Skin epidermis (tissue), 12 donors: ENCODE measurements at regions not wholly inside any gene's neighbourhood (a gene's known extent, or its start where the extent isn't known, plus 50 kb on each side); places are given as distances from the start of the nearest gene placed in this dataset.
"Not testable (repeated sequence)": the region's sequence is repeated elsewhere in the genome, so short reads cannot be mapped to it uniquely, and the experiment has no call there.

Experiments
- H3K27ac ChIP-seq, 21 experiments: fragments of 200-600 bp; sonication (generic) in 11 of 21; one replicate each; pipeline ENCODE4 v1.5.0; 2020; ENCODE audit warnings: mild to moderate bottlenecking in 3 of 21, inconsistent platforms in 2 of 21, moderate library complexity in 2 of 21
- H3K4me3 ChIP-seq, 7 experiments: fragments of 200-600 bp; sonication (generic) in 2 of 7; one replicate each; pipeline ENCODE4 v1.5.0; 2020; ENCODE audit warnings: inconsistent platforms in 2 of 7, mild to moderate bottlenecking in 2 of 7, moderate library complexity in 1 of 7

DNA sequence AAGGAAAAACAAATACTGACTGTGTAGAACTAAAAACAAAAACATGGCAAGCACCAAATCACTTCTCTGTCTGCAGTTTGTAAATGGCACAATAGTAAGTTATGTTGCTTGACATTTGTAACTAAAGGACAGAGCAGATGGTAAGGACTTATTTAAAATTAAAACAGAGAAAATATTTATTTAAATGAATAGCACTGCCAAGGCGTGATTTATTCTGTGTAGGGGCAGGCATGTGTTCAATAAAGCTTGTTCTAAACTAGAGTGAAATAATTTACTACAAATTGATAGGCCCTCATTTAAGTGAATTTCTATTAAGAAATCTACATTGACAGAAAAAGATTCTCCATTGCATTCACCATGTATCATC lies 231.5 kb downstream of the CYLC2 start:
- H3K27ac ChIP-seq = no peak overlapping the region
- no peak overlapping the region for H3K4me3 ChIP-seq

DNA sequence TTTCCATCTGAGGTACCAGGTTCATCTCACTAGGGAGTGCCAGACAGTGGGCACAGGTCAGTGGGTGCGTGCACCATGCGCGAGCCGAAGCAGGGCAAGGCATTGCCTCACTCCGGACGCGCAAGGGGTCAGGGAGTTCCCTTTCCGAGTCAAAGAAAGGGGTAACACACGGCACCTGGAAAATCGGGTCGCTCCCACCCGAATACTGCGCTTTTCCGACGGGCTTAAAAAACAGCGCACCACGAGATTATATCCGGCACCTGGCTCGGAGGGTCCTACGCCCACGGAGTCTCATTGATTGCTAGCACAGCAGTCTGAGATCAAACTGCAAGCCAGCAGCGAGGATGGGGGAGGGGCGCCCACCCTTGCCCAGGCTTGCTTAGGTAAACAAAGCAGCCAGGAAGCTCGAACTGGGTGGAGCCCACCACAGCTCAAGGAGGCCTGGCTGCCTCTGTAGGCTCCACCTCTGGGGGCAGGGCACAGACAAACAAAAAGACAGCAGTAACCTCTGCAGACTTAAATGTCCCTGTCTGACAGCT lies 242.5 kb downstream of the CYLC2 start:
- H3K4me3 ChIP-seq, H3K27ac ChIP-seq: not testable (repeated sequence)

DNA sequence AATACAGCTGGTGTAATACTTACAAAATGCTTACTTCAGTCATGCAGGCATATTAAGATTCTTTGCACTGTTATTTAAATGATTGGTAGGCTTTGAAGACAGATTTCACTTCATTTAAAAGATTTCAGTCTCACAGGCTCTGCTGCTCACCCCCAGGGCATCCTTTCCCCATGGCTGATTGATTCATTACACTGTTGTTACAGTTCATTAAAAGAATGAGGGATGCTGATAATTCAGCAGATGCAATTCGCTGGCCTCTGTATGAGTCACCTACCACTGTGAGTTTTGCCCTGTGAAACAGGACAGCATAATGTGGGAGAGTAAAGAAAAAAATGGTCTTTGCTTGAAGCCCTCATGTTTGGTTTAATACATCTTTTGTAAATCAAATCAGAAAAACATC lies 246.9 kb downstream of the CYLC2 start:
- Histone ChIP-seq H3K4me3 (no peak overlapping the region), H3K27ac (no peak overlapping the region)

DNA sequence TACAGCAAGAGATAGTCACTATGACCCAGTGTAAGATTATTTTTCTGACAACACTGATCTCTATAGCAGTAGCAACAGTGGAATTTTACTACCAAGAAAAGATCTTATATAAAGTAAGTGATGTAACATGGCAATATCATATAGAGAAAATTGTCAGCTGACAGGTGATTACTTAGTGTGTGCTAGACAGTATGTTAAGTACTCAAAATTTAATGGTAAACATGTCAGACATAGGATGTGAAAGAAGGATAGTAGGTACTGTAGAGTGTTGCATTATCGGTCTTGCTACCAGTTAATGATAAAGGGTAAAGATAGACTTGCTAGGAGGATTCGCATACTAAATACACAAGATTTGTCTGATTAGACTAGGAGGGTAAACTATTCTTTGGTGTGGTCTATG lies 247.4 kb downstream of the CYLC2 start:
- no peak overlapping the region for H3K27ac ChIP-seq
- H3K4me3 ChIP-seq = no peak overlapping the region

DNA sequence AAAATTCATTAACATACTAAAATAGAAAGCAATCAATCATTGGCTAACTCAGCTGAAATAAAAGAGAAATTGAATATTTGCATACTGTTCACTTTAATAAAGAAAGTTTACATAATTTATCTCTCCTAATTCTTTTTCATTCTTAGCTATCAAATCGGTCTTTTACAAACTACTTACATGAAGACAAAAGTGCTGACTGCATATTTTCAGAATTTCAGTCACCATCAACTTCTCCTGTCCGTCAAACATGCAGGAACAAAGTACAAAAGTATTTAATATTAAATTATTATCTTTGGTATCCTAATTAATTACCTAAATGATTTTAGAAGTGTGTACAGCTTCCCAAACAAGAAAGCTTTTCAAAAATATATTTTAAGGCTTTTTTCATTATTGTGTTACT lies 248.4 kb downstream of the CYLC2 start:
- no peak overlapping the region for H3K27ac ChIP-seq

DNA sequence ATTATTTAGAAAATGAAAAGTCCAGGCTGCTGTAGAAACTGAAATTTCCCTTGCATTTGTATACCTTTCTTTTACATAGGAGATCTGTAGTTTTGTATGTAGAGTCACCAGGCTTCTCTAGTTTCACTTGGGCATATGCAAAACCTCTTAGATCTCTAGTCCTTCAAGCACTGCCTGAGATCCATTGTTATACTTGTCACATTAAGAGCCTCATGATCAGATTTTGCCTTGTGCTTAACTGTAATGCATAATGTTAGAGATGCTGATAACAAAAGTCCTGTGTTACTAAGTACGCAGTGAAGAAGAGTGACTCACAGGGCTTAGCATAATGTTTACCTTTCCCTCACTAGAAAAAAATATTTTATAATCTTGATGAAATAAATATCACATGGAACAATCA lies 250.2 kb downstream of the CYLC2 start:
- Histone ChIP-seq H3K27ac (no peak overlapping the region), H3K4me3 (no peak overlapping the region)

More for the DNA sequence above, 248.4 kb downstream of the CYLC2 start:
- H3K4me3 ChIP-seq = no peak overlapping the region

DNA sequence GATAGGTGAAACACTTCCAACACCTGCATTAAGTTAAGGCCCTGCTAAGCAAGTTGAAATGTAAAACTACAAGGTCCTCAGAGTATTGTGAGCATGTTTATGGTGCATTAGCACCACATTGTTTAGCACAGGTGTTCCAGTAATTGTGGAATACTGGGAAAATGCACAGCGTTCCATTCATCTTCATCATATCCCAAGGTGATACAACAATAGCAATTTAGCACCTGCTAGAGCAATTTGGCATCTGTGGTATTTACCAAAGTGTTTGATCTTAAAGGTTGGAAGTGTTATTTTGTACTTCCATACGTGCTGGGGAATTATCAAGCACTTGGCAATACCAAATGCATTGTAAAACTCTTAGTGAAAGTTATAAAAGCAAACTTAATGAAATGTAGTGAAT lies 266.8 kb downstream of the CYLC2 start:
- no peak overlapping the region for H3K4me3 ChIP-seq
- H3K27ac ChIP-seq = no peak overlapping the region

DNA sequence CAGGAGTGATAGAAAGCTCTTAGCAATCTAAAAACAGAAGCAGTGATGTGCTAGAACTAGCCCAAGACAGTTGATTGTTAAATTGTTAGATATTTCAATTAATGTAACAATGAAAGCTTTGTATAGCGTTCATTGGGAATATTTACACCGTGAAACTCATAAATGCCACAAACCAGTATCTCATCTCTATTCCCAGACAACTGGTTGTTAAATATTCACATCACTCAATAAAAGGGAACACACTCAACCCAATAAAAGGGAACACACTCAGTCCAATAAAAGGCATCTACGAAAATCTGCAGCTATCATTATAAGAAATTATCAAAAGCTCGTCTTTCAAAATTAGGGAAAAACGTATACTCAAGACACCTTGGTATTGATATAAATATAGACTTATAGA lies 270.9 kb downstream of the CYLC2 start:
- Histone ChIP-seq H3K4me3 (no peak overlapping the region), H3K27ac (no peak overlapping the region)

DNA sequence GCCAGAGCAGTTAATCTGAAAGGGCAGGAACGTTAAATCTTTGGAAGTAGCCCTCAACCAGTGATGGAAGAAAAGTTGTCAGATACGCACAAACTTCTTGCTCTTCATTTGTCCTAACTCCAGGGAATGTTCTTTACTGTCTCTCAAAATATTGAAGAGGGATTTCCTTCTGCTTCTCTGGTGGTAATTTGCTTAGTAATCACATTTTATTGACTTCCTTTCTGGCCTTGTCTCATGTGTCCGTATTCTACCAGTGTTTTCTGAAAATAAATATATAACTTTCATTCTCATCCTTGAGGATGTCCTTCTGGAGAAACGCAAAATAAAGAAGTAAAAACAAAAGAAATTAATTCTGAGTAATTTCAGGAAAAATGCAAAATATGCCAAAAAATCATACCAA lies 282.1 kb downstream of the CYLC2 start:
- no peak overlapping the region for H3K27ac ChIP-seq

DNA sequence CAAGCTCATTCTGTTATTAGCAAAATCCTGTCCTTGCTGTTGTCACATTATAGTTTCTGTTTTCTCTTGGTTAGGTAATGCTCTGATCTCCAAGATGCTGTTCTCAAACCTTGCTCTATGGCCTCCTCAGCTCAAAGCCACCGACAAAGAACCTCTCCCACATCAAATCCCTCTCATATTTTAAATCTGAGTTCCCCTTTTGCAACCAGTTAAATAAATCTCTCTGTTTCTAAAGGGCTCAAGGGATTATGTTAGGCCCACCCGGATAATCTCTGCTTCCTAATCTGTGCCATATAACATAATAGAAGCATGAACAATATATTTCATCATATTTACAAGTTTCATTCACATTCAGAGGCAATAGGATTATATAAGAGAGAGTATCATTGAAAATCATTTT lies 286.0 kb downstream of the CYLC2 start:
- H3K4me3 ChIP-seq = no peak overlapping the region
- no peak overlapping the region for H3K27ac ChIP-seq

More for the DNA sequence above, 282.1 kb downstream of the CYLC2 start:
- H3K4me3 ChIP-seq = no peak overlapping the region

DNA sequence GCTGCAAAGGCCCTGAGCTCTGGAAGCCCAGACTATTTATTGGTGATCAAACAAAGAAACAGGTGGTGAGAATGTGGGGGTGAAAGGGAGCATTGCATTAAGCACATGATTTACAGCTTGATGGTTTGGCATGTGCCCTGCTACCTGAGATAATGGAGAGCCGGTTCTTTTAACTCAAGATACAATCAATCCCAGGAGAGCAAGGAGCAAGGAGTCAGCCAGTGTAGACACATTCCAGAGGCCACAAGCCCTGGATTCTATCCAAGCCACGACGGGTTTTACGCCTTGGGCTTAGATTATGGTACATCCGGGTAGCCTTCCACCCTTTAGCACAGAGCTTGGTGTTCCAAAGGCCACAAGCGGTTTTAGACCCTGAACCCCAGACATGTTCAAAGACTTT lies 292.2 kb downstream of the CYLC2 start:
- no peak overlapping the region for H3K4me3 ChIP-seq
- H3K27ac ChIP-seq = no peak overlapping the region

DNA sequence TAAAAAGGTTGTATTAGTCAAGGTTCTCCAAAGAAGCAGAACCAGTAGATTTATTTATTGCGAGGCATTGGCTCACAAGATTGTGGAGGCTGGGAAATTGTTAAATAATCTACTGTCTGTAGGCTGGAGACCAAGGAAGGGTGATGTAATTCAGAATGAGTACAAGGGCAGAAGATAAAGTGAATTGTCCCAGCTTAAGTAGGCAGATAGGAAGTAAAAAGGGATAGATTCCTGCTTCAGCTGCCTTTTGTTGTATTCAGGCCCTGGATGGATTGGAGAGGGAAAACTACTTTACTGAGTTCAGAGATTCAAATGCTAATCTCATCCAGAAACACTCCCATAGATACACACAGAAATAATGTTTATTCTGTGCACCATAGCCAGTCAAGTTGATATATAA lies 301.1 kb downstream of the CYLC2 start:
- Histone ChIP-seq H3K27ac (no peak overlapping the region), H3K4me3 (no peak overlapping the region)

DNA sequence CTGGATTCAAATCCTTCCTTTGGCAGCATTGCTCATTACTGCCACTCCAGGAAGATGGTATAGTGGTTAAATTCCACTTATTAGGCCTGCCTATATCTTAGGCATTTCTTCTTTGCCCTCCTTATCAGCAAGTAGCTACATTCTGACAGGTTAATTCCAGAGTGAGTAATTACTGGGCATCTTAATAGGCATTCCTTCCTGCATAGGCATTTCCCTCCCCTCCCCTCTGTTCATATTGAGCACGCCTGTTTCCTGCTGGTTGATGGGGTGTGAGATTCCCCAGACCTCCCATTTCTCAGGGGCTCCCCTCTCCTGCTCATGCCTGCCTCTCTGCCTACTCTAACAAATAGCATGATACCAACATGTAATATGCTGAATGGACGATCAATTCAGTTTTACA lies 305.9 kb downstream of the CYLC2 start:
- Histone ChIP-seq H3K4me3 (no peak overlapping the region), H3K27ac (no peak overlapping the region)

DNA sequence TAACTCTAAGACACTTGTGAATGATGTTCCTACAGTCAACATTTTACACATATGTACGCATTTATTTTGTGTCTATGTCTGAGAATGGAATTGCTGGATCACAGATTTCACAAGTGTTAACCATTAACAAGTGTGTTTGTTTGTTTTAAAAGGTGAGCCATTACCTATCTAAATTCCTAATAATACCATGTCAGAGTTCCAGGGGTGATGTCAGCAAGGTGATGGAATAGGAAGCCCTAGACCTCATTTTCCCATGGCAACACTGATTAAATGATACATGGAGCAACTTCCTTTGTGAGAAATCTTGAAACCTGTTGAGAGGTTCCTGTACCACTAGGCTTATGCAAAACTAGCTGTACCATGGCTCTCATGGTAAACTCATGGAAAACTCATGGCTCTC lies 309.7 kb downstream of the CYLC2 start:
- Histone ChIP-seq H3K27ac (no peak overlapping the region), H3K4me3 (no peak overlapping the region)

DNA sequence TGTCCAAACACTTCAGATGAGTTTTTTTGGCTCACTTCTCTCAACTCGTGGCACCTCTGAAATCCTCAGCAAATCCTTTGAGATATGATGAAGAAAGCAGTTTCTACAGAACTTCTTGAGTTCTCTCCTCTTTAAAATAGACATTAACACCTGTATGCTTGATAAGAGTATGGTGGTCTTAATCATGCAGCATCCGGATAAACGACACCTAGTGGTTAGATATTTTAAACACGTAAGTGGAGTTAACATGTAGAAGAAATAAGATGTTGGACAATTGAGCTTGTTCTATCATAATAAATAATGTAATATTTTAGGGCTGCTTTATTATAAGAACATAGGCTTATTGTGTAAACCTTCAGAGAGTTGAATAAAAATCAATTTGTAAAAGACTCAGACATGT lies 324.8 kb downstream of the CYLC2 start:
- Histone ChIP-seq H3K4me3 (no peak overlapping the region), H3K27ac (no peak overlapping the region)

DNA sequence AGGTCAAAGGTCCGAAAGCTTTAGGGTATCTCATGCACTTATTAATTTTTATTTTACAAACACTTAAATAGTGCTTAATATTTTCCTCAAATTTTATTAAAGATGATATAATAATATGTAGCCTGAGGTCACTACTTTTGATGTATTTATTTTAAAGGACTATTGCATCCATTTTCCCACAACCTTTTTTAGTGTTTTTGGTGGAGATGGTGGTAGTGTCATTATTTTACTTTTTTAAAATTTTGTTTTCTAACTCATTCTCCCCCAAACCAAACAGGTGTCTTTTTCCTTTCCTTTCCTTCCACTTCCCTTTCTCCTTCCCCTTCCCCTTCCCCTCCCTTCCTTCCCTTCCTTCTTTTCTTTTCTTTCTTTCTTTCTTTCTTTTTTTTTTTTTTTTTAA lies 328.6 kb downstream of the CYLC2 start:
- H3K4me3 ChIP-seq = no peak overlapping the region

DNA sequence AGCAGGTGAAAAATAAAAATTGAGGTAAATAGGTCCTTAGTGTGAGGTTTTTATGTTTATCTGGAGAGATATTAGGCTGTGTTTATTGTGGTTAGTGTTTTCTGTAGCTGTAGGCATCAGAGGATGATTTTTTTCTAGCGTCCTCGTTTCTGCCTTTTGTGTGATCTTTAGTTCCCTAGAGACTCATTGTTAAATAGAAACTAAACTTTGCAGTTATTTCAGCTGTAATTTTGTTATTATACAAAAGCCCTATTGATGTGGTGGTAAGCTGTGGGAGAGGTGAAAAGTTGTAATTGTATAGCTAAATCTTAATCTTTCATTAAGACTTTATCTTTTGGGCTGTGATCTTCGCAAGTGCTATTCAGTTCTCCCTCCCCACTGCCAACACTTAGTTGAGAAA lies 340.3 kb downstream of the CYLC2 start:
- no peak overlapping the region for H3K4me3 ChIP-seq
- H3K27ac ChIP-seq = no peak overlapping the region

More for the DNA sequence above, 328.6 kb downstream of the CYLC2 start:
- no peak overlapping the region for H3K27ac ChIP-seq

DNA sequence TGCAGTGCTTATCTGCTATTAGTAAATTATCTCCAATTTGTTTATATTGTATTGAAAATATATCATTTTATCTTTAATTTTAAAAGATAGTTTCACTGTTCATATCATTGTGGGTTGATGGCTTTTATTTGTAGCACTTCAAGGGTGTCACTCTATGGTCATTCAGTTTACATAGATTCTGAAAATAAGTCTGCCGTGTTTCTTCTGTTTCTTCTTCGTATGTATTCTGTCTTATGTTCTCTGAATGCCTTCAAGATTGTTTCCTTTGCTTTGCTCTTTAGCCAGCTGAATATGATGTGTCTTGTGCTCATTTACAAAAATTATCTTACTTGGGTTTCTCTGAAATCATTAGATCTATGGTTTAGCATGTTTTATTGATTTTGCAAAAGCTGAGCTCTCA lies 359.9 kb downstream of the CYLC2 start:
- no peak overlapping the region for H3K27ac ChIP-seq
- H3K4me3 ChIP-seq = no peak overlapping the region

DNA sequence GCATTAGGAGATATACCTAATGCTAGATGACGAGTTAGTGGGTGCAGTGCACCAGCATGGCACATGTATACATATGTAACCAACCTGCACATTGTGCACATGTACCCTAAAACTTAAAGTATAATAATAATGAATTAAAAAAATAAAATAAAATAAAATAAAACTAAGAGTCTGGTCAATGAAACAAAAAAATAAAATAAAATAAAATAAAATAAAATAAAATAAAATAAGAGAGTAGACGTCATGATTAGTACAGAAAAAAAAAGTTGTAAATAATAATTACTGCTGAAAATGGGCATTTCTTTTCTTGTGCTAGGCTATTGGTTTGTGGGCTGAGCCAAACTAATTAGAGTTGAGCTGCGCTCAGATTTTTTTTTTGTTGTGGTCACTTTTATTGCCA lies 362.8 kb downstream of the CYLC2 start:
- not testable (repeated sequence) for H3K27ac ChIP-seq, H3K4me3 ChIP-seq

DNA sequence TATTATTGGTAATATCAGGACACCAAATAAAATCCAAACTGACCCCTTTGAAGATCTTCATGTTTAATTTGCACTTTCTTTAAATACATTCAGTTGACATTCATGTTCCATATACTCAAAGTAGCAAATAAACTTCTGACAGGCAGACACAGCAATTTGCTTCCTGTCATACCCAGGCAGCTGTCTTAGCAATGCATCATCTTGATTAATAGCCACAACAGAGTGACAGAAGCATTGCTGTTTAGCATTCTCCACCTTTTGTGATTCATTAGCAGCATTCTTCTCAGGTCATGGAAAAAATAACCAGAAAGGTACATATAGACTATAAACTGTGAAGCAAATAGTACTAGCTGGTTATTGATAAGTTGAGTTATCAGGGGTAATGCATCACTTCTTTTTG lies 366.8 kb downstream of the CYLC2 start:
- no peak overlapping the region for H3K4me3 ChIP-seq
- H3K27ac ChIP-seq = no peak overlapping the region

DNA sequence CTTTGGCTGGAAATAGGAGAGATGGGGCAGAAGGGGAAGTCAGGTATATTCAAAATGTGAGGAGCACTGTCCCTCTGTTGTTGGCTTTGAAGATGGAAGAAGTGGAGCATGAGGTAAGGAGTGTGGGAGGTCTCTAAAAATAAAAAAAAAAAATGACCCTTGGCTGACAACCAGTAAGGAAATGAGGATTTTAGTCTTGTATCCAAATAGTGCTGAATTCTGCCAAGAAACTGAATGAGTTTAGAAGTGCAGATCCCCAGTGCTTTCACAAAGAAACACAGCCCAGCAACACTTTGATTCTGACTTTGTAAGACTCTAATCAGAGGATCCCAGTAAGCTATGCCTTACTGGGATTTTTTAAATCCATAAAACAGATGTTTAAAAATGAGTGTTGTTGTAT lies 367.9 kb downstream of the CYLC2 start:
- Histone ChIP-seq H3K4me3 (no peak overlapping the region), H3K27ac (no peak overlapping the region)

DNA sequence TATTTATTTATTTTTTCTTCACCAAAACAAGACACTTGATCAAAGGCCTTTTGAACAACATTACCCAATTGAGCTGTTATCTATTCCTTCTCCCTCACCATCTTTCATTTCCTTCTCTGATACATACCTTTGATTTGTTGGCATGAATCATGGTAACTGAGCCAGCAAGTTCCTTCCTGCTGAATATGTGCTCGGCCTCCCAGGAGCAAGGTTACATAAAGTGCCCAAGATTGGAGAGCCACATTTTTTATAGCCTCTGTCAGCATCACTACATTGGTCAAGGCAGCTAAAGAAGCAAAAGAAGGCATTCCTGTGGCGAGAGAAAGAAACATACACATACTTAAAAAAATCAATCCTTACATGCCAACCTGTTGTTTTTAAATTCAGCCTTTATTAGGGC lies 369.6 kb downstream of the CYLC2 start:
- no peak overlapping the region for H3K4me3 ChIP-seq
- H3K27ac ChIP-seq = no peak overlapping the region

DNA sequence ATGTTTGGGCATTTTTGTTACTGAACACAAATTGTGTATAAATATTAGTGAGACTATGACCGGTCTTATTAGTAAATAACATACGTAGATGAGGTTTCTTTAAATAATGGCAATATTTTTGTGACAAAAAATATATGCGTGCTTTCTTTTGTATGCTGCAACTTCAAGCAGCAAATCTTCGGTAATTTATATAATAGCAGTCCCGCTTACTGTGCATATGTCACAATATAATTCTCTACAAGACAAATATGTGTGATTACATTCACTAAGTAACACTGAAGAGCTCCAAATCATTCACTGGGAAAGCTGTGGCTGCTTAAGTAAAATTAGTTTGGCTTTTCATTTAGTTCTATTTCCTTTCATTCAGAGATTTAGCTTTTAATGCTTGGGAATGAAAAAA lies 376.0 kb downstream of the CYLC2 start:
- Histone ChIP-seq H3K4me3 (no peak overlapping the region), H3K27ac (no peak overlapping the region)
